ENCODE measurements at regions not wholly inside any gene's neighbourhood (a gene's known extent, or its start where the extent isn't known, plus 50 kb on each side); places are given as distances from the start of the nearest gene placed in this dataset.

DNA sequence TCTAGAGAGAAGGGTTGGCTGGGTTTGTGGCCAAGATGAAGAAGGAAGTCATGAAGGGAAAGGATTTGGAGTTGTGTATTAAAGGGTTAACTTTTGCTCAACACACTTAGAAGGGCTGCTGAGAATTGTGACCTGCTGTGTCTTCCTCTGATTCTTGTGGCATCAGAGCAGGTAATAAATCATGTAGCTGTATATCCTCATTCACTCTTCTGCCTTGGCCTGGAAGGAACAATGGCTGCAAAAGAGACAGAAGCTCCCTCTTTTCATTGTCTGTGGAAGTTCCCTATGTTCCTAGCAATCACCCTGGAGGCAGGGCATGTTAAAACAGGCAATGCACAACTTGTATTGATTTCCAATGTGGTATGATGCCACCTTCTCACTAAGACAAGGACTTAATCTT, 159.1 kb downstream of the LRRC70 start:
- no peaks in the 10 kb centered on the region for H3K27me3 ChIP-seq (ENCODE audit: control insufficient read depth in 2 of 2, insufficient read depth in 2 of 2, low read length in 2 of 2)
- ATAC-seq (no peak), FAIRE-seq (no peak), DNase-seq (ENCODE audit: extremely low read depth in 1 of 4, low spot score in 3 of 4) (no peak)
- ChIA-PET CTCF (ENCODE audit: low intra/inter-chr PET ratio) (no interaction called here), POLR2A (interaction anchor here (0.6 kb wide), 1 partner anchor 115 kb away, joined by 3 read pairs; no protein-coding TSS in a partner anchor)
- H3K4me3 ChIP-seq = no peak overlapping the region
- intact Hi-C loops (cut with micrococcal nuclease) (no loop called here), in situ Hi-C loops (cut with MboI) (no loop called here)
- H3K36me3 ChIP-seq (ENCODE audit: control insufficient read depth, insufficient read depth, low read length) = no peaks in the 10 kb centered on the region
- no peaks in the 10 kb centered on the region for H3K4me1 ChIP-seq (replicated peaks in 1 of 2; ENCODE audit: control insufficient read depth in 2 of 2, insufficient read depth in 2 of 2, low read length in 2 of 2)
- TF ChIP-seq SMC3 (conservative IDR thresholded peaks at IDR 0.05; ENCODE audit: insufficient read depth, low read depth, low read length) (no peak), ATF3 (IDR thresholded peaks at IDR 0.05) (no peak), ATF3 (CRISPR knock-in tag; conservative IDR thresholded peaks at IDR 0.05) (no peak), KAT7 (CRISPR knock-in tag; IDR thresholded peaks at IDR 0.05; ENCODE audit: borderline replicate concordance) (no peak), ZNF134 (CRISPR knock-in tag; conservative IDR thresholded peaks at IDR 0.05) (no peak), CBX1 (IDR thresholded peaks at IDR 0.05; ENCODE audit: low read depth) (no peak), TSC22D4 (tag; IDR thresholded peaks at IDR 0.05) (no peak), DACH1 (IDR thresholded peaks at IDR 0.05; ENCODE audit: partially characterized antibody) (no peak), KDM1A (IDR thresholded peaks at IDR 0.05) (no peak), ZNF589 (CRISPR knock-in tag; IDR thresholded peaks at IDR 0.05; ENCODE audit: low read depth) (no peak), NR2C2 (CRISPR knock-in tag; IDR thresholded peaks at IDR 0.05) (no peak), NR2C2 (tag; IDR thresholded peaks at IDR 0.05) (no peak), HDAC8 (tag; IDR thresholded peaks at IDR 0.05) (no peak), MCM2 (IDR thresholded peaks at IDR 0.05; ENCODE audit: low read depth) (no peak), ZNF696 (CRISPR knock-in tag; conservative IDR thresholded peaks at IDR 0.05) (no peak)
- no peak overlapping the region for H3K27ac ChIP-seq (ENCODE audit: extremely low read depth, low read depth, low read length)
- no peak overlapping the region for H2AFZ ChIP-seq (ENCODE audit: low read depth, low read length)
- H3K9me1 ChIP-seq (ENCODE audit: control insufficient read depth, insufficient read depth, low read length) = no peaks in the 10 kb centered on the region
- no peak overlapping the region for H3K9ac ChIP-seq (ENCODE audit: insufficient read depth in 1 of 2, low read depth in 2 of 2, low read length in 2 of 2)
- no TSS peak for BruUV-seq (replicated peaks)
- no peaks in the 10 kb centered on the region for H4K20me1 ChIP-seq (replicated peaks; ENCODE audit: control insufficient read depth, insufficient read depth, low read length)
- H3K9me3 ChIP-seq (replicated peaks; ENCODE audit: control insufficient read depth, insufficient read depth, low read depth, low read length) = no peaks in the 10 kb centered on the region
- H3K79me2 ChIP-seq (ENCODE audit: control insufficient read depth, insufficient read depth, low read length) = no peaks in the 10 kb centered on the region
- no peak overlapping the region for H3K4me2 ChIP-seq (ENCODE audit: insufficient read depth, low read length)

Measured in K562 (cell line).